NCI-H69 (cell line): ENCODE measurements at regions not wholly inside any gene's neighbourhood (a gene's known extent, or its start where the extent isn't known, plus 50 kb on each side); places are given as distances from the start of the nearest gene placed in this dataset.

Source experiments
- DNase-seq: peaks from one replicate; lab custom pipeline; 2025; lab: John Stamatoyannopoulos, UW

- no peak for DNase-seq
Measured at GRCh38 chr7:25632616-25633015, 404.3 kb upstream of the NPVF start.

GRCh38 chr7:25633426-25634036 lies 405.2 kb upstream of the NPVF start:
- peak; percentile 76 for DNase-seq

- DNase-seq: no peak
Measured at GRCh38 chr7:25636168-25636567, 407.9 kb upstream of the NPVF start.

GRCh38 chr7:25636871-25637283 lies 408.6 kb upstream of the NPVF start:
- peak; percentile 89 for DNase-seq

- no peak for DNase-seq
Measured at GRCh38 chr7:25638068-25638467, 409.8 kb upstream of the NPVF start.

GRCh38 chr7:25638590-25639244 lies 410.4 kb upstream of the NPVF start:
- no peak for DNase-seq

GRCh38 chr7:25642849-25643248 lies 414.6 kb upstream of the NPVF start:
- DNase-seq: no peak

- no peak for DNase-seq
Measured at GRCh38 chr7:25643286-25643685, 415.0 kb upstream of the NPVF start.

GRCh38 chr7:25643770-25644394 lies 415.6 kb upstream of the NPVF start:
- DNase-seq: no peak

GRCh38 chr7:25646726-25647413 lies 418.6 kb upstream of the NPVF start:
- DNase-seq: peak; percentile 41

- no peak for DNase-seq
Measured at GRCh38 chr7:25647872-25648271, 419.6 kb upstream of the NPVF start.

GRCh38 chr7:25652366-25652765 lies 424.1 kb upstream of the NPVF start:
- no peak for DNase-seq

GRCh38 chr7:25653384-25653783 lies 425.1 kb upstream of the NPVF start:
- DNase-seq: peak; percentile 31

GRCh38 chr7:25656071-25656470 lies 427.8 kb upstream of the NPVF start:
- DNase-seq: no peak

GRCh38 chr7:25656581-25657026 lies 428.3 kb upstream of the NPVF start:
- DNase-seq: peak; percentile 79

GRCh38 chr7:25658375-25658774 lies 430.1 kb upstream of the NPVF start:
- DNase-seq: no peak

GRCh38 chr7:25659841-25660240 lies 431.6 kb upstream of the NPVF start:
- peak; percentile 79 for DNase-seq

- DNase-seq: no peak
Measured at GRCh38 chr7:25662841-25663800, 434.8 kb upstream of the NPVF start.

GRCh38 chr7:25663877-25664276 lies 435.6 kb upstream of the NPVF start:
- DNase-seq: no peak

- no peak for DNase-seq
Measured at GRCh38 chr7:25664593-25664992, 436.3 kb upstream of the NPVF start.

- DNase-seq: no peak
Measured at GRCh38 chr7:25665374-25665773, 437.1 kb upstream of the NPVF start.
